SH-SY5Y (cell line): ENCODE measurements at regions not wholly inside any gene's neighbourhood (a gene's known extent, or its start where the extent isn't known, plus 50 kb on each side); places are given as distances from the start of the nearest gene placed in this dataset.

Experiments
- GATA2 ChIP-seq: IDR thresholded peaks from 2 replicates; pipeline ENCODE4 v1.6.1; 2011; ENCODE audit warnings: mild to moderate bottlenecking, low read depth, low read length
- GATA3 ChIP-seq: IDR thresholded peaks from 2 replicates; pipeline ENCODE4 v1.6.1; 2011; ENCODE audit warnings: low read depth, mild to moderate bottlenecking, low read length, moderate library complexity

DNA sequence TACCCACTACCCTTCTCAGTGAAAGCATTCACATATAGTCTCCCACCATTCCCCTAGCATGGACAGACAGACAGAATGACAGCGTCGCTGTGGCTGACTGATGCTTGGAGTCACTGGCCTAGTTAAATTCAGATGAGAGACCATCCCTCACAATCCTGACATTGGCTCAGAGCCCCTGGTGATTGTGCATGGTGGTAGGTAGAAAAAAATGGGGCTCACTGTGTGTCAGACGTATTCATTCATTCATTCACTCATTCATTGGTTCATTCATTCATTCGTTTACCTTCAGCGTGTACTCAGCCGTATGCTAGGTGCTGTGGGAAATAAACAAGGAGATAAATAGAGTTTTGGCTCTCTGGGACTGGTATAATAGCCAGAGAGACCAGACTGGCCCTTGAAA is 73.6 kb upstream of the CALM2 start:
- TF ChIP-seq GATA3 (no peak), GATA2 (no peak)
